WTC11 (cell line): ENCODE measurements at regions not wholly inside any gene's neighbourhood (a gene's known extent, or its start where the extent isn't known, plus 50 kb on each side); places are given as distances from the start of the nearest gene placed in this dataset.

Experiments
- ATAC-seq: fragments of 200-7000 bp; cut with Tn5 transposase; 2 replicates; pipeline ENCODE4 v1.10.0; 2021; ENCODE audit warnings: mild to moderate bottlenecking, moderate library complexity
- CTCF ChIA-PET: fragments of 300-600 bp; sonication (Branson Sonifier 250); formaldehyde crosslinking; loops from one replicate; lab custom pipeline; 2021; ENCODE audit warnings: antibody characterized with exemption; lab: Charles Lee
- POLR2A ChIA-PET: fragments of 350-600 bp; sonication (Branson Sonifier 250); formaldehyde crosslinking; loops from one replicate; lab custom pipeline; 2021; ENCODE audit warnings: antibody characterized with exemption; lab: Charles Lee
- DNase-seq: peaks from one replicate; pipeline ENCODE4 v3.0.0; 2021; ENCODE audit warnings: low spot score
- H3K27ac Mint-ChIP-seq: 2 replicates; pipeline ENCODE4 v1.8.0; 2021; ENCODE audit warnings: mixed read lengths
- H3K27me3 Mint-ChIP-seq: 2 replicates; pipeline ENCODE4 v1.8.0; 2021; ENCODE audit warnings: low read depth, mild to moderate bottlenecking, moderate library complexity, mixed read lengths
- H3K36me3 Mint-ChIP-seq: 2 replicates; pipeline ENCODE4 v1.8.0; 2021; ENCODE audit warnings: mixed read lengths
- H3K4me1 Mint-ChIP-seq: 2 replicates; pipeline ENCODE4 v1.8.0; 2022; ENCODE audit warnings: mixed read lengths
- H3K4me3 Mint-ChIP-seq: 2 replicates; pipeline ENCODE4 v1.8.0; 2021; ENCODE audit warnings: mild to moderate bottlenecking, moderate library complexity, mixed read lengths
- H3K9me3 Mint-ChIP-seq: 2 replicates; pipeline ENCODE4 v1.8.0; 2021; ENCODE audit warnings: mixed read lengths
- ATF2 ChIP-seq: sonication (generic); formaldehyde crosslinking; IDR thresholded peaks from 2 replicates; pipeline ENCODE4 v1.8.1; 2022; ENCODE audit warnings: low read depth, missing genetic modification reagents, borderline replicate concordance
- ATF3 ChIP-seq: sonication (generic); formaldehyde crosslinking; conservative IDR thresholded peaks from 2 replicates; pipeline ENCODE4 v1.8.1; 2022; ENCODE audit warnings: mild to moderate bottlenecking, missing genetic modification reagents
- E2F4 ChIP-seq: sonication (generic); formaldehyde crosslinking; IDR thresholded peaks from 2 replicates; pipeline ENCODE4 v1.8.1; 2022; ENCODE audit warnings: low read depth, mild to moderate bottlenecking, moderate library complexity, missing genetic modification reagents, borderline replicate concordance
- FOXK1 ChIP-seq: sonication (generic); formaldehyde crosslinking; IDR thresholded peaks from 2 replicates; pipeline ENCODE4 v1.8.0; 2022; ENCODE audit warnings: mild to moderate bottlenecking, moderate library complexity, missing genetic modification reagents
- FOXP1 ChIP-seq: sonication (generic); formaldehyde crosslinking; IDR thresholded peaks from 2 replicates; pipeline ENCODE4 v1.8.0; 2022; ENCODE audit warnings: missing genetic modification reagents, mild to moderate bottlenecking, moderate library complexity, borderline replicate concordance
- GTF2I ChIP-seq: fragments of 250-450 bp; sonication (Bioruptor Pico); conservative IDR thresholded peaks from 2 replicates; pipeline ENCODE4 v1.4.0; 2021; ENCODE audit warnings: mild to moderate bottlenecking
- NFE2L1 ChIP-seq: sonication (generic); formaldehyde crosslinking; IDR thresholded peaks from 2 replicates; pipeline ENCODE4 v1.8.1; 2023; ENCODE audit warnings: missing genetic modification reagents
- NR1H2 ChIP-seq: sonication (generic); formaldehyde crosslinking; IDR thresholded peaks from 2 replicates; pipeline ENCODE4 v1.9.0; 2021; ENCODE audit warnings: mild to moderate bottlenecking, moderate library complexity, missing genetic modification reagents
- NR2C2 ChIP-seq: sonication (generic); formaldehyde crosslinking; IDR thresholded peaks from 2 replicates; pipeline ENCODE4 v1.8.0; 2022; ENCODE audit warnings: mild to moderate bottlenecking, missing genetic modification reagents
- TEAD1 ChIP-seq: sonication (generic); formaldehyde crosslinking; IDR thresholded peaks from 2 replicates; pipeline ENCODE4 v1.8.0; 2022; ENCODE audit warnings: mild to moderate bottlenecking, missing genetic modification reagents
- TP53 ChIP-seq: sonication (generic); formaldehyde crosslinking; IDR thresholded peaks from 2 replicates; pipeline ENCODE4 v1.8.1; 2023; ENCODE audit warnings: mild to moderate bottlenecking, missing genetic modification reagents
- ZNF138 ChIP-seq: sonication (generic); formaldehyde crosslinking; conservative IDR thresholded peaks from 2 replicates; pipeline ENCODE4 v1.8.1; 2022; ENCODE audit warnings: mild to moderate bottlenecking, moderate library complexity, missing genetic modification reagents
- ZNF263 ChIP-seq: sonication (generic); formaldehyde crosslinking; IDR thresholded peaks from 2 replicates; pipeline ENCODE4 v1.8.1; 2022; ENCODE audit warnings: low read depth, mild to moderate bottlenecking, moderate library complexity, missing genetic modification reagents
- ZNF416 ChIP-seq: fragments of 250-450 bp; sonication (Bioruptor Pico); IDR thresholded peaks from 2 replicates; pipeline ENCODE4 v1.9.0; 2021; ENCODE audit warnings: mild to moderate bottlenecking, inconsistent platforms
- ZNF423 ChIP-seq: fragments of 250-450 bp; sonication (Bioruptor Pico); IDR thresholded peaks from 2 replicates; pipeline ENCODE4 v2.1.2; 2022; ENCODE audit warnings: mild to moderate bottlenecking, moderate library complexity
- ZNF512 ChIP-seq: sonication (generic); formaldehyde crosslinking; IDR thresholded peaks from 2 replicates; pipeline ENCODE4 v1.8.1; 2022; ENCODE audit warnings: missing genetic modification reagents, borderline replicate concordance
- TF ChIP-seq, protein P1 (sequence below): sonication (generic); formaldehyde crosslinking; IDR thresholded peaks from 2 replicates; pipeline ENCODE4 v1.8.1; 2023; ENCODE audit warnings: mild to moderate bottlenecking, missing genetic modification reagents, moderate library complexity
- TF ChIP-seq, protein P2 (sequence below): sonication (generic); formaldehyde crosslinking; IDR thresholded peaks from 2 replicates; pipeline ENCODE4 v1.8.0; 2023; ENCODE audit warnings: missing genetic modification reagents
- TF ChIP-seq, protein P3 (sequence below): sonication (generic); formaldehyde crosslinking; IDR thresholded peaks from 2 replicates; pipeline ENCODE4 v1.8.0; 2022; ENCODE audit warnings: mild to moderate bottlenecking, missing genetic modification reagents
- TF ChIP-seq, protein P4 (sequence below): sonication (generic); formaldehyde crosslinking; IDR thresholded peaks from 2 replicates; pipeline ENCODE4 v1.8.1; 2023; ENCODE audit warnings: mild to moderate bottlenecking, moderate library complexity, missing genetic modification reagents
- TF ChIP-seq, protein P5 (sequence below): sonication (generic); formaldehyde crosslinking; IDR thresholded peaks from 2 replicates; pipeline ENCODE4 v1.8.1; 2023; ENCODE audit warnings: mild to moderate bottlenecking, missing genetic modification reagents, moderate library complexity
- TF ChIP-seq, protein P6 (sequence below): sonication (generic); formaldehyde crosslinking; IDR thresholded peaks from 2 replicates; pipeline ENCODE4 v1.8.0; 2022; ENCODE audit warnings: mild to moderate bottlenecking, missing genetic modification reagents

DNA sequence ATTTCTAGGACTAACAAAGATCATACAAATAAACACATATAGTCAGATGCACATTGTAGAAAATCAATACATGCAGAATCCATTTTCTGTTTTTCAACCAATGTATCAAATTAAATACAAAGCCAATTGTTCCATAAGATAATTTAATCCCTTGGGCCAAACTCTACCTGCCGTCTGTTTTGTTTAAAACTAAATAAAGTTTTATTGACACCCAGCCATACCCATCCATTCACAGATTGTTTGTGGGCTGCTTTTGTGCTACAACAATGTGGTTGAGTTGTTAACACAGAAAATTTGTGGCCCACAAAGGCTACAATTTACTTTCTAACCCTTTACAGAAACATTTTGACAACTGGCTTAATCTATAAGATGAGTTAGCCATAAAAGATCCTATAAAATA, 484.0 kb upstream of the ID2 start (continued):
- TF ChIP-seq, protein P1, sequence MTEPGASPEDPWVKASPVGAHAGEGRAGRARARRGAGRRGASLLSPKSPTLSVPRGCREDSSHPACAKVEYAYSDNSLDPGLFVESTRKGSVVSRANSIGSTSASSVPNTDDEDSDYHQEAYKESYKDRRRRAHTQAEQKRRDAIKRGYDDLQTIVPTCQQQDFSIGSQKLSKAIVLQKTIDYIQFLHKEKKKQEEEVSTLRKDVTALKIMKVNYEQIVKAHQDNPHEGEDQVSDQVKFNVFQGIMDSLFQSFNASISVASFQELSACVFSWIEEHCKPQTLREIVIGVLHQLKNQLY, result no peak
- TF ChIP-seq, protein P2, sequence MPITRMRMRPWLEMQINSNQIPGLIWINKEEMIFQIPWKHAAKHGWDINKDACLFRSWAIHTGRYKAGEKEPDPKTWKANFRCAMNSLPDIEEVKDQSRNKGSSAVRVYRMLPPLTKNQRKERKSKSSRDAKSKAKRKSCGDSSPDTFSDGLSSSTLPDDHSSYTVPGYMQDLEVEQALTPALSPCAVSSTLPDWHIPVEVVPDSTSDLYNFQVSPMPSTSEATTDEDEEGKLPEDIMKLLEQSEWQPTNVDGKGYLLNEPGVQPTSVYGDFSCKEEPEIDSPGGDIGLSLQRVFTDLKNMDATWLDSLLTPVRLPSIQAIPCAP, result no peak
- no peak for TF ChIP-seq ZNF416 (CRISPR knock-in tag)
- TF ChIP-seq ZNF263 (CRISPR knock-in tag), result no peak

- Mint-ChIP-seq H3K36me3 (peaks cover 5% of the 10 kb centered on the region; the same call in 1 of the 2 replicates), H3K27ac (no peak overlapping the region), H3K4me1 (peaks cover 33% of the 10 kb centered on the region), H3K9me3 (peaks cover 7% of the 10 kb centered on the region), H3K4me3 (no peak overlapping the region), H3K27me3 (peaks cover 8% of the 10 kb centered on the region; the same call in 1 of the 2 replicates)
- DNase-seq (no peak), ATAC-seq (no peak)
- TF ChIP-seq ATF2 (no peak), TEAD1 (no peak), ZNF138 (CRISPR knock-in tag) (no peak), ATF3 (CRISPR knock-in tag) (no peak), FOXK1 (CRISPR knock-in tag) (no peak), FOXP1 (CRISPR knock-in tag) (no peak), ZNF512 (CRISPR knock-in tag) (no peak), NR2C2 (CRISPR knock-in tag) (no peak), TP53 (CRISPR knock-in tag) (no peak)
- POLR2A ChIA-PET, result interaction anchor here (0.6 kb wide), 1 partner anchor 299 kb away, joined by 3 read pairs; no protein-coding TSS in a partner anchor
- CTCF ChIA-PET, result no interaction called here
Measured at GRCh38 chr2:8198766-8199382, 483.0 kb upstream of the ID2 start.

DNA sequence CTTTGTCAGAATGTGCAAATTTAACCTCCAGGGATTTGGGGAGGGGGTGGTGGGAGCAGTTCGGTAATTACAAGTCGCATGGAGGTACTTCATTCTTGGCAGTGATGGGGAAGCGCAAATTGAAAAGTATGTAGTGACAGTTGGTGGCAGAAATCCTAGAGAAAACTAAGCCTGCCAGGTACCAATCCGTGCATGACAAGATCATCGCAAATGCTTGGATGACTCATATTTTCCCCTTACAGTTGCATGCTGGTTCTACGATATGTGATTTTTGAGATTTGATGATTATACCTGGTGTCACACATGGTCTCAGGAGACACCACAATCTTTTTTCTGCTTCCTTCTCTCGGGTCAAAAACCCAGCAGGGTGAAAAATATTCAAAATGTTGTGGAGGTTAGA, 479.7 kb upstream of the ID2 start:
- H3K9me3 Mint-ChIP-seq, result peaks cover 19% of the 10 kb centered on the region
- H3K27me3 Mint-ChIP-seq, result peaks cover 8% of the 10 kb centered on the region; the same call in 1 of the 2 replicates
- no peak overlapping the region for H3K4me3 Mint-ChIP-seq
- H3K4me1 Mint-ChIP-seq, result peaks cover 16% of the 10 kb centered on the region
- H3K36me3 Mint-ChIP-seq, result peaks cover 16% of the 10 kb centered on the region
- ChIA-PET CTCF (no interaction called here), POLR2A (no interaction called here)
- H3K27ac Mint-ChIP-seq, result no peak overlapping the region
- DNase-seq (no peak), ATAC-seq (no peak)
- no peak for TF ChIP-seq ZNF423 (CRISPR knock-in tag)
- no peak for TF ChIP-seq E2F4 (CRISPR knock-in tag)
- no peak for TF ChIP-seq NFE2L1 (CRISPR knock-in tag)
- TF ChIP-seq, protein P3, sequence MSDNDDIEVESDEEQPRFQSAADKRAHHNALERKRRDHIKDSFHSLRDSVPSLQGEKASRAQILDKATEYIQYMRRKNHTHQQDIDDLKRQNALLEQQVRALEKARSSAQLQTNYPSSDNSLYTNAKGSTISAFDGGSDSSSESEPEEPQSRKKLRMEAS (CRISPR knock-in tag), result no peak
- no peak for TF ChIP-seq NR1H2 (CRISPR knock-in tag)
- TF ChIP-seq, protein P4, sequence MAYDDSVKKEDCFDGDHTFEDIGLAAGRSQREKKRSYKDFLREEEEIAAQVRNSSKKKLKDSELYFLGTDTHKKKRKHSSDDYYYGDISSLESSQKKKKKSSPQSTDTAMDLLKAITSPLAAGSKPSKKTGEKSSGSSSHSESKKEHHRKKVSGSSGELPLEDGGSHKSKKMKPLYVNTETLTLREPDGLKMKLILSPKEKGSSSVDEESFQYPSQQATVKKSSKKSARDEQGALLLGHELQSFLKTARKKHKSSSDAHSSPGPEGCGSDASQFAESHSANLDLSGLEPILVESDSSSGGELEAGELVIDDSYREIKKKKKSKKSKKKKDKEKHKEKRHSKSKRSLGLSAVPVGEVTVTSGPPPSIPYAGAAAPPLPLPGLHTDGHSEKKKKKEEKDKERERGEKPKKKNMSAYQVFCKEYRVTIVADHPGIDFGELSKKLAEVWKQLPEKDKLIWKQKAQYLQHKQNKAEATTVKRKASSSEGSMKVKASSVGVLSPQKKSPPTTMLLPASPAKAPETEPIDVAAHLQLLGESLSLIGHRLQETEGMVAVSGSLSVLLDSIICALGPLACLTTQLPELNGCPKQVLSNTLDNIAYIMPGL, result no peak
- TF ChIP-seq GTF2I, result no peak
- TF ChIP-seq, protein P5, sequence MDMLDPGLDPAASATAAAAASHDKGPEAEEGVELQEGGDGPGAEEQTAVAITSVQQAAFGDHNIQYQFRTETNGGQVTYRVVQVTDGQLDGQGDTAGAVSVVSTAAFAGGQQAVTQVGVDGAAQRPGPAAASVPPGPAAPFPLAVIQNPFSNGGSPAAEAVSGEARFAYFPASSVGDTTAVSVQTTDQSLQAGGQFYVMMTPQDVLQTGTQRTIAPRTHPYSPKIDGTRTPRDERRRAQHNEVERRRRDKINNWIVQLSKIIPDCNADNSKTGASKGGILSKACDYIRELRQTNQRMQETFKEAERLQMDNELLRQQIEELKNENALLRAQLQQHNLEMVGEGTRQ (CRISPR knock-in tag), result no peak
- TF ChIP-seq, protein P6, sequence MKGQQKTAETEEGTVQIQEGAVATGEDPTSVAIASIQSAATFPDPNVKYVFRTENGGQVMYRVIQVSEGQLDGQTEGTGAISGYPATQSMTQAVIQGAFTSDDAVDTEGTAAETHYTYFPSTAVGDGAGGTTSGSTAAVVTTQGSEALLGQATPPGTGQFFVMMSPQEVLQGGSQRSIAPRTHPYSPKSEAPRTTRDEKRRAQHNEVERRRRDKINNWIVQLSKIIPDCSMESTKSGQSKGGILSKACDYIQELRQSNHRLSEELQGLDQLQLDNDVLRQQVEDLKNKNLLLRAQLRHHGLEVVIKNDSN (CRISPR knock-in tag), result no peak
